ENCODE measurements at regions not wholly inside any gene's neighbourhood (a gene's known extent, or its start where the extent isn't known, plus 50 kb on each side); places are given as distances from the start of the nearest gene placed in this dataset.
"Not testable (repeated sequence)": the region's sequence is repeated elsewhere in the genome, so short reads cannot be mapped to it uniquely, and the experiment has no call there.

- DNase-seq: not testable (repeated sequence)
Observed at GRCh38 chr11:24415955-24416636, 80.8 kb upstream of the LUZP2 start.

DNA sequence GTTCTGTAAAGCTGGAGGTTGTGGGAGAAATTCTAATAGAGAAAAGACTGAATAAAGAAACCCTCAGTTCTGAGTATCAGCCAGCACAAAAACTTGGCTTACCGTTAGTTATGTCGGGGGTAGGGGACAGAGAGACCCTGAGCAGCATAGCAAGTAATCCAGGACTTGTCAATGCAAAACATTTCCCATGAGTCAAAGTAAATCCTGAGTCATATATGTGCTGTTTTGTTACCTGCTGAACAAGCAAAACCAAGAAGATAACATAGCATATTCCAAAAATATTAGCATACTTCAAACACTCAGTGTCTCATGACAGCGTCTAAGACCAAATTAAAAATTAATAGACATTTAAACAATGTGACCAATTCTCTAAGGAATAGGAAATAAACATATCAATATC is 75.1 kb upstream of the LUZP2 start:
- no peak for DNase-seq

GRCh38 chr11:24422376-24422775 is 74.5 kb upstream of the LUZP2 start:
- DNase-seq: no peak

GRCh38 chr11:24437123-24437522 is 59.7 kb upstream of the LUZP2 start:
- no peak for DNase-seq
